ENCODE measurements at regions not wholly inside any gene's neighbourhood (a gene's known extent, or its start where the extent isn't known, plus 50 kb on each side); places are given as distances from the start of the nearest gene placed in this dataset.

DNA sequence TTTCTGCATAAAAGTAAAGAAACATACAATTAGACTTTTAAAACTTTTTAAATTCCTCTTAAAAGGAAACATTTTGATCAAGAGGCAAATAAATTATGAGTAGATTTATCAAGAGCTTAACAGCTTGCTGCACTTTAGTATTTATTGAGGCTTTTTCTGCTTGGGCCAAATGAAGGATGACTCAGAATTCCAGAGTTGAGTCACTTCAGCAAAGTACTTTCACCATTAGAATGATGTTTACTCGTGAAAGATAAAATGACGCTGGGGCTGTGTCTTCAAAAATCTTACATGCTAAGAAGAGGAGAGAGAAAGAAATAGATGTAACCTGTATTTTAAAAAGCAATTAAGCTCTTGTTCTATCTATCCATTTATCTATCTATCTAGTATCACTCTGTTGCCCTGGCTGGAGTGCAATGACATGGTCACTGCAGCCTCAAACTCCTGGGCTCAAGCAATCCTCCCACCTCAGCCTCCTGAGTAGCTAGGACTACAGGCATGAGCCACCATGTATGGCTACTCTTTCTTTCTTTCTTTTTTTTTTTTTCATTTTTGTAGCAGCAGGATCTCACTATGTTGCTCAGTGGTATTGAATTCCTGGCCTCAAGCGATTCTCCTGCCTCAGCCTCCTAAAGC is 75.3 kb upstream of the RIOK3 start:
- TF ChIP-seq, protein P1, sequence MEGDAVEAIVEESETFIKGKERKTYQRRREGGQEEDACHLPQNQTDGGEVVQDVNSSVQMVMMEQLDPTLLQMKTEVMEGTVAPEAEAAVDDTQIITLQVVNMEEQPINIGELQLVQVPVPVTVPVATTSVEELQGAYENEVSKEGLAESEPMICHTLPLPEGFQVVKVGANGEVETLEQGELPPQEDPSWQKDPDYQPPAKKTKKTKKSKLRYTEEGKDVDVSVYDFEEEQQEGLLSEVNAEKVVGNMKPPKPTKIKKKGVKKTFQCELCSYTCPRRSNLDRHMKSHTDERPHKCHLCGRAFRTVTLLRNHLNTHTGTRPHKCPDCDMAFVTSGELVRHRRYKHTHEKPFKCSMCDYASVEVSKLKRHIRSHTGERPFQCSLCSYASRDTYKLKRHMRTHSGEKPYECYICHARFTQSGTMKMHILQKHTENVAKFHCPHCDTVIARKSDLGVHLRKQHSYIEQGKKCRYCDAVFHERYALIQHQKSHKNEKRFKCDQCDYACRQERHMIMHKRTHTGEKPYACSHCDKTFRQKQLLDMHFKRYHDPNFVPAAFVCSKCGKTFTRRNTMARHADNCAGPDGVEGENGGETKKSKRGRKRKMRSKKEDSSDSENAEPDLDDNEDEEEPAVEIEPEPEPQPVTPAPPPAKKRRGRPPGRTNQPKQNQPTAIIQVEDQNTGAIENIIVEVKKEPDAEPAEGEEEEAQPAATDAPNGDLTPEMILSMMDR (IDR thresholded peaks at IDR 0.05), result no peak
- Histone ChIP-seq H3K36me3 (no peaks in the 10 kb centered on the region), H3K4me1 (ENCODE audit: control insufficient read depth in 1 of 2, low read depth in 2 of 2) (peaks cover 20 to 43% of the 10 kb centered on the region in 2 donors), H3K9me3 (no peaks in the 10 kb centered on the region), H3K4me3 (peak overlapping the region; percentile 27), H3K27me3 (replicated peaks; ENCODE audit: insufficient read depth) (no peaks in the 10 kb centered on the region), H3K27ac (peak overlapping the region; percentile 87)
- no peak for ATAC-seq (ENCODE audit: insufficient number of reproducible peaks, low FRiP score, low read depth)
- no peak for DNase-seq (ENCODE audit: low spot score)

GRCh38 chr18:23378302-23378686 is 74.8 kb upstream of the RIOK3 start:
- H3K4me3 ChIP-seq, result peak overlapping the region; percentile 27
- H3K9me3 ChIP-seq, result no peaks in the 10 kb centered on the region
- H3K27me3 ChIP-seq (replicated peaks; ENCODE audit: insufficient read depth), result no peaks in the 10 kb centered on the region
- H3K27ac ChIP-seq, result peak overlapping the region; percentile 87
- TF ChIP-seq, protein P1 (IDR thresholded peaks at IDR 0.05), result no peak
- DNase-seq (ENCODE audit: low spot score) (no peak), ATAC-seq (ENCODE audit: insufficient number of reproducible peaks, low FRiP score, low read depth) (no peak)
- no peaks in the 10 kb centered on the region for H3K36me3 ChIP-seq
- H3K4me1 ChIP-seq (ENCODE audit: control insufficient read depth in 1 of 2, low read depth in 2 of 2), result peaks cover 20 to 43% of the 10 kb centered on the region in 2 donors

- ATAC-seq (ENCODE audit: insufficient number of reproducible peaks, low FRiP score, low read depth) (no peak), DNase-seq (ENCODE audit: low spot score) (no peak)
- Histone ChIP-seq H3K36me3 (no peaks in the 10 kb centered on the region), H3K9me3 (no peaks in the 10 kb centered on the region), H3K27ac (peak overlapping the region; percentile 87), H3K4me3 (no peak overlapping the region), H3K4me1 (ENCODE audit: control insufficient read depth in 1 of 2, low read depth in 2 of 2) (peaks cover 20 to 43% of the 10 kb centered on the region in 2 donors), H3K27me3 (replicated peaks; ENCODE audit: insufficient read depth) (no peaks in the 10 kb centered on the region)
- TF ChIP-seq, protein P1 (IDR thresholded peaks at IDR 0.05), result no peak
These were observed 73.0 kb upstream of the RIOK3 start for GRCh38 chr18:23380001-23380550.

GRCh38 chr18:23380817-23381216 is 72.3 kb upstream of the RIOK3 start:
- no peak for ATAC-seq (ENCODE audit: insufficient number of reproducible peaks, low FRiP score, low read depth)
- Histone ChIP-seq H3K4me1 (ENCODE audit: control insufficient read depth in 1 of 2, low read depth in 2 of 2) (peaks cover 20 to 43% of the 10 kb centered on the region in 2 donors), H3K27ac (peak overlapping the region; percentile 87), H3K9me3 (no peaks in the 10 kb centered on the region), H3K36me3 (no peaks in the 10 kb centered on the region), H3K27me3 (replicated peaks; ENCODE audit: insufficient read depth) (no peaks in the 10 kb centered on the region), H3K4me3 (no peak overlapping the region)
- DNase-seq (ENCODE audit: low spot score), result no peak
- TF ChIP-seq, protein P1 (IDR thresholded peaks at IDR 0.05), result no peak

- Histone ChIP-seq H3K9me3 (no peaks in the 10 kb centered on the region), H3K27me3 (replicated peaks; ENCODE audit: insufficient read depth) (no peaks in the 10 kb centered on the region), H3K27ac (no peak overlapping the region), H3K4me1 (ENCODE audit: control insufficient read depth in 1 of 2, low read depth in 2 of 2) (peaks cover 19 to 34% of the 10 kb centered on the region in 2 donors), H3K4me3 (no peak overlapping the region), H3K36me3 (no peaks in the 10 kb centered on the region)
- ATAC-seq (ENCODE audit: insufficient number of reproducible peaks, low FRiP score, low read depth) (no peak), DNase-seq (ENCODE audit: low spot score) (no peak)
- TF ChIP-seq, protein P1 (IDR thresholded peaks at IDR 0.05), result no peak
These were observed 69.6 kb upstream of the RIOK3 start for GRCh38 chr18:23383494-23383893.
